Kidney epithelial cell (primary cell): ENCODE measurements at regions not wholly inside any gene's neighbourhood (a gene's known extent, or its start where the extent isn't known, plus 50 kb on each side); places are given as distances from the start of the nearest gene placed in this dataset.
"Not testable (repeated sequence)": the region's sequence is repeated elsewhere in the genome, so short reads cannot be mapped to it uniquely, and the experiment has no call there.

Source experiments
- DNase-seq: peaks from one replicate; pipeline ENCODE4 v3.0.0-alpha.2; 2010; ENCODE audit warnings: low read depth
- H3K27me3 ChIP-seq: 2 replicates; pipeline ENCODE4 v1.6.0; 2011; ENCODE audit warnings: low read length; ENCODE audit not compliant: control insufficient read depth, insufficient read depth
- H3K36me3 ChIP-seq: 2 replicates; pipeline ENCODE4 v1.5.1; 2011; ENCODE audit warnings: low read length; ENCODE audit not compliant: control insufficient read depth, insufficient read depth
- H3K4me3 ChIP-seq: 2 replicates; pipeline ENCODE4 v1.5.1; 2011; ENCODE audit warnings: low read depth, mild to moderate bottlenecking, control low read depth, low read length
- CTCF ChIP-seq: IDR thresholded peaks from 2 replicates; pipeline ENCODE4 v1.5.1; 2011; ENCODE audit warnings: mild to moderate bottlenecking, moderate library complexity, low read length, control low read depth, inconsistent platforms; ENCODE audit not compliant: insufficient read depth, poor library complexity, severe bottlenecking

- TF ChIP-seq CTCF, result no peak
- DNase-seq, result peak; percentile 53
These were observed 2695.0 kb upstream of the DEFB115 start for GRCh38 chr20:28562510-28562898.

GRCh38 chr20:28562899-28563521 lies 2694.5 kb upstream of the DEFB115 start:
- H3K4me3 ChIP-seq, H3K27me3 ChIP-seq, H3K36me3 ChIP-seq, DNase-seq: not testable (repeated sequence)

More at GRCh38 chr20:28562510-28562898, 2695.0 kb upstream of the DEFB115 start:
- no peaks in the 10 kb centered on the region for H3K36me3 ChIP-seq
- H3K27me3 ChIP-seq, result no peaks in the 10 kb centered on the region
- H3K4me3 ChIP-seq, result no peak overlapping the region

- not testable (repeated sequence) for H3K27me3 ChIP-seq, H3K4me3 ChIP-seq, DNase-seq, H3K36me3 ChIP-seq
These were observed 2693.4 kb upstream of the DEFB115 start for GRCh38 chr20:28564024-28564423.

- H3K36me3 ChIP-seq, DNase-seq, H3K4me3 ChIP-seq, H3K27me3 ChIP-seq: not testable (repeated sequence)
These were observed 2692.6 kb upstream of the DEFB115 start for GRCh38 chr20:28564688-28565463.

- not testable (repeated sequence) for DNase-seq, H3K4me3 ChIP-seq, H3K36me3 ChIP-seq, H3K27me3 ChIP-seq
These were observed 2681.5 kb upstream of the DEFB115 start for GRCh38 chr20:28575991-28576390.

GRCh38 chr20:28591680-28592079 lies 2665.8 kb upstream of the DEFB115 start:
- not testable (repeated sequence) for H3K27me3 ChIP-seq, H3K36me3 ChIP-seq, H3K4me3 ChIP-seq, DNase-seq

- DNase-seq, H3K27me3 ChIP-seq: not testable (repeated sequence)
These were observed 2664.1 kb upstream of the DEFB115 start for GRCh38 chr20:28593383-28593782.

GRCh38 chr20:28594476-28594875 lies 2663.0 kb upstream of the DEFB115 start:
- not testable (repeated sequence) for H3K4me3 ChIP-seq, DNase-seq, H3K36me3 ChIP-seq, H3K27me3 ChIP-seq

More at GRCh38 chr20:28593383-28593782, 2664.1 kb upstream of the DEFB115 start:
- not testable (repeated sequence) for H3K36me3 ChIP-seq, H3K4me3 ChIP-seq

- H3K36me3 ChIP-seq, DNase-seq, H3K27me3 ChIP-seq: not testable (repeated sequence)
- H3K4me3 ChIP-seq, result peak overlapping the region; percentile 64
These were observed 2655.5 kb upstream of the DEFB115 start for GRCh38 chr20:28602006-28602402.
